ENCODE measurements at regions not wholly inside any gene's neighbourhood (a gene's known extent, or its start where the extent isn't known, plus 50 kb on each side); places are given as distances from the start of the nearest gene placed in this dataset.

- Histone ChIP-seq H3K27me3 (replicated peaks; ENCODE audit: insufficient read depth) (peaks cover 3% of the 10 kb centered on the region), H3K27ac (no peak overlapping the region), H3K4me3 (no peak overlapping the region), H3K36me3 (no peaks in the 10 kb centered on the region), H3K4me1 (replicated peaks) (no peaks in the 10 kb centered on the region), H3K9me3 (no peaks in the 10 kb centered on the region)
- 82% methylated on average over 26 of the region's 26 CpGs for WGBS
- no peak for DNase-seq (ENCODE audit: low spot score)
- no peak for TF ChIP-seq POLR2A (IDR thresholded peaks at IDR 0.05)
- TF ChIP-seq CTCF (IDR thresholded peaks at IDR 0.05) = no peak
- no peak for TF ChIP-seq POLR2AphosphoS5 (IDR thresholded peaks at IDR 0.05)
- intact Hi-C loops (cut with DNase I) = no loop called here
Observed at GRCh38 chr20:24207803-24208300, 219.3 kb upstream of the GGTLC1 start.

DNA sequence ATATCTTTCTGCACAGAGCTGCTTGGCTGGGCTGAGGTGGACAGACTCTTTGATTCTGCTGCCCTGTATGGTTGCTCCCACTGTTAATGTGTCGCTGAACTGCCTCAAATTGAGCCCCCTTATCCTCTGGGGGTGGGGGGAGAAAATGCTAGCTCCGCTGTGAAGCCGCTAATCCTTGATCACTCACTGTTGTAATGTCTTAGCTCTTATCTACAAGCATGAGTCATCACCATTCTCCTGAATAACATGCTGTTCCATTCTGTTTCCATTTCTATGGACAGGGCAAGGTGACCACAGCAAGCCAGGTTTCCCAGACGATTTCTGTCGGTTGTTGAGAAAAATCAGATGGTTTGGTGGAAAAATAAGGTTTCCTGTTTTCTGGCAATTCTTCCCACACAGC lies 218.4 kb upstream of the GGTLC1 start:
- H3K36me3 ChIP-seq = no peaks in the 10 kb centered on the region

DNA sequence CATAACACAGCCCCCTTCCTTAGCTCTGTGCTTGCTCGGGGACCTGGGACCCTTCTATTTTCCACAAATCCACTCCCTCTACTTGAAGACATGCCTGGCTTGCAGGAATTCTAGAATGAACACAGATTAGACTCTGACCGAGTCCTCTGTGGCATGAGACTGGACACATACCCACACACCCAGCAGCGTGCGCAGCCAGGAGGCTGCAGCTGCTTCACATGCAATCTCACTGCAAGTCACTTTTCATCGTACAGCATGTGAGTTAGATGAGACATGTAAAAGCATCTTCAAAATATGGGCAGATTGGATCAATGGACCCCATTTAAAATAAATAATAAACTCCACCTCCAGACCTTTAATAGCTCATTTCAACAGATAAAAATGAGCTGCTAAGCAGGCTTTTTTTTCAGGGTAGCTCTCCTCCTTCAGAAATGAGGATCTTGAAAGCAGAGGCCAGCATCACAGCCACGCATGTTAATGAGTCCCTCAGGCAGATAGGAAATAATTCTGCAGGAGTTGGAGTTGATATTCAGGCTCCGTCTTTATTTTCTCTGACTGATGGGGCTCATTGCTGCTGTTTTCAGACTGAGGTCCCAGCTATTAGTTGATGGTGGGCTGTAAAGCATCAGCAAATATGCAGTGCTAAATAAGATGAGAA lies 215.1 kb upstream of the GGTLC1 start:
- TF ChIP-seq CTCF (IDR thresholded peaks at IDR 0.05) = no peak
- TF ChIP-seq POLR2A (IDR thresholded peaks at IDR 0.05) = no peak
- no peak for TF ChIP-seq POLR2AphosphoS5 (IDR thresholded peaks at IDR 0.05)
- Histone ChIP-seq H3K4me3 (no peak overlapping the region), H3K27ac (no peak overlapping the region), H3K4me1 (replicated peaks) (no peaks in the 10 kb centered on the region), H3K27me3 (replicated peaks; ENCODE audit: insufficient read depth) (peaks cover 3% of the 10 kb centered on the region), H3K36me3 (no peaks in the 10 kb centered on the region), H3K9me3 (no peaks in the 10 kb centered on the region)
- 76% methylated on average over 7 of the region's 7 CpGs for WGBS
- DNase-seq (ENCODE audit: low spot score) = no peak
- intact Hi-C loops (cut with DNase I) = no loop called here

More for the DNA sequence above, 218.4 kb upstream of the GGTLC1 start:
- Histone ChIP-seq H3K9me3 (no peaks in the 10 kb centered on the region), H3K27ac (no peak overlapping the region), H3K4me3 (no peak overlapping the region), H3K4me1 (replicated peaks) (no peaks in the 10 kb centered on the region), H3K27me3 (replicated peaks; ENCODE audit: insufficient read depth) (peaks cover 3% of the 10 kb centered on the region)
- intact Hi-C loops (cut with DNase I) = no loop called here
- TF ChIP-seq POLR2A (IDR thresholded peaks at IDR 0.05) (no peak), POLR2AphosphoS5 (IDR thresholded peaks at IDR 0.05) (no peak), CTCF (IDR thresholded peaks at IDR 0.05) (no peak)
- WGBS = 72% methylated on average over 5 of the region's 5 CpGs
- no peak for DNase-seq (ENCODE audit: low spot score)

DNA sequence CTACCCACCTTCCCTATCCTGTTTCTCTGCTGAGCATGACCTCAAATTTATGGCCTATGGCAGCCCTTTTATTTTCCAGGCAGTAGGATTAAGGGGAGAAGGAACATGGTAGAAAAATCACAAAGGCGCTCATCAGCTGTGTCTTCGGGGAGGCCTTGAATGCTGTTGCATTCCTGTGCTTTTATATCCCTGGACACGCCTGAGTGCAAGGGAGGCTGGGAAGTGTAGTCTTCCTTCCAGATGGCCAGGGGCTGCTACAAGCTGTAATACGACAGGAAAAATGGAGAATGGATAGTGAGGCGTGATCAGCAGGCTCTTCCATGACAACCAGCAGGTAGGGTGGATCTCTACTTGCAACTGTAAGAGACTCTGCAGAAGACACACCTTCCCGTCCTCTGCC lies 210.9 kb upstream of the GGTLC1 start:
- no peaks in the 10 kb centered on the region for H3K4me1 ChIP-seq (replicated peaks)
- no peaks in the 10 kb centered on the region for H3K9me3 ChIP-seq
- DNase-seq (ENCODE audit: low spot score) = no peak
- TF ChIP-seq POLR2AphosphoS5 (IDR thresholded peaks at IDR 0.05) = no peak
- TF ChIP-seq POLR2A (IDR thresholded peaks at IDR 0.05) = no peak
- TF ChIP-seq CTCF (IDR thresholded peaks at IDR 0.05) = no peak
- 66% methylated on average over 6 of the region's 6 CpGs for WGBS
- H3K27ac ChIP-seq = no peak overlapping the region
- intact Hi-C loops (cut with DNase I) = no loop called here
- no peaks in the 10 kb centered on the region for H3K36me3 ChIP-seq
- no peaks in the 10 kb centered on the region for H3K27me3 ChIP-seq (replicated peaks; ENCODE audit: insufficient read depth)
- no peak overlapping the region for H3K4me3 ChIP-seq

DNA sequence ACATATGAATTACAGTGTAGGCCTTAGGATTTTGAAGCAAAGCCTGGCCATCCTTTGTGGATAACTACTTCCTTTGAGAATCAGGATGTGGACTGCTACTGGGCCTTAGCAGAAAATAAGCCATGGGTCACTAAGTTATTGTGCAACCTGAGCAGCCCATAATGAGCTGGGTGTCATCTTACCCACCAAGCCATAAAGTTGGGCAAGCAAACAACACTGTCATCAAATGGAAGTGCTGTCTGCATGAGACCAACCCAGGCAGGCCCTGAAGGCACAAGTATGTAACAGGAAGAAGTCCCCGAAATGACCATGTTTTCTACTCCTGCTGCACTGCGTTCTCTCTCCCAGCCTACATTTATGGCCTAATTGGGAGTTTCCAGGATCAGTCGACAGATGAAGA lies 205.6 kb upstream of the GGTLC1 start:
- Histone ChIP-seq H3K27ac (no peak overlapping the region), H3K4me3 (no peak overlapping the region), H3K36me3 (no peaks in the 10 kb centered on the region), H3K9me3 (no peaks in the 10 kb centered on the region), H3K27me3 (replicated peaks; ENCODE audit: insufficient read depth) (no peaks in the 10 kb centered on the region), H3K4me1 (replicated peaks) (no peaks in the 10 kb centered on the region)
- DNase-seq (ENCODE audit: low spot score) = no peak
- TF ChIP-seq POLR2AphosphoS5 (IDR thresholded peaks at IDR 0.05) (no peak), POLR2A (IDR thresholded peaks at IDR 0.05) (no peak), CTCF (IDR thresholded peaks at IDR 0.05) (no peak)
- intact Hi-C loops (cut with DNase I) = no loop called here
- WGBS = 35% methylated on average over 3 of the region's 3 CpGs

Measured in prostate gland (tissue), 2 donors.